HG03039 (cell line): ENCODE measurements at regions not wholly inside any gene's neighbourhood (a gene's known extent, or its start where the extent isn't known, plus 50 kb on each side); places are given as distances from the start of the nearest gene placed in this dataset.
"Not testable (repeated sequence)": the region's sequence is repeated elsewhere in the genome, so short reads cannot be mapped to it uniquely, and the experiment has no call there.

Source experiments
- ATAC-seq: cut with Tn5 transposase; IDR thresholded peaks from one replicate; pipeline ENCODE4 v1.9.1; 2021; ENCODE audit warnings: mild to moderate bottlenecking, moderate library complexity; ENCODE audit not compliant: unreplicated experiment

DNA sequence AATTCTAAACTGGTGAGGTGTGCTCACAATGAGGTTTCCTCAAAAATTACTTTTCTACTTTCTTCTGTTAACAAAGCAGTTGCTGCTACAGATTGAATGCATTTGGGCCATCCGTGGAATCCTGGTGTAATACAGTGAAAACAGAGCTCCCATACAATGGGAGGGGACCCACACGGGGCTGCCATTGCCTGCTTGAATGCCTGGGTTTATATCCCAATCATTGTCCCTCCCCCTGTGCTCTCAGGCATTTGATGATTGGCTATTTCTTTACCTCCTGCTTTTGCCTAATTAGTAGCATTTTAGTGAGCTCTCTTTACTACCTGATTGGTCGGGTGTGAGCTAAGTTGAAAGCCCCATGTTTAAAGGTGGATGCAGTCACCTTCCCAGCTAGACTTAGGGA, 52.9 kb upstream of the CSF1 start:
- ATAC-seq = not testable (repeated sequence)

GRCh38 chr1:109855986-109856385, 54.7 kb upstream of the CSF1 start:
- not testable (repeated sequence) for ATAC-seq

GRCh38 chr1:109853972-109854371, 56.7 kb upstream of the CSF1 start:
- not testable (repeated sequence) for ATAC-seq

- not testable (repeated sequence) for ATAC-seq
Measured at GRCh38 chr1:109852221-109853015, 58.2 kb upstream of the CSF1 start.

DNA sequence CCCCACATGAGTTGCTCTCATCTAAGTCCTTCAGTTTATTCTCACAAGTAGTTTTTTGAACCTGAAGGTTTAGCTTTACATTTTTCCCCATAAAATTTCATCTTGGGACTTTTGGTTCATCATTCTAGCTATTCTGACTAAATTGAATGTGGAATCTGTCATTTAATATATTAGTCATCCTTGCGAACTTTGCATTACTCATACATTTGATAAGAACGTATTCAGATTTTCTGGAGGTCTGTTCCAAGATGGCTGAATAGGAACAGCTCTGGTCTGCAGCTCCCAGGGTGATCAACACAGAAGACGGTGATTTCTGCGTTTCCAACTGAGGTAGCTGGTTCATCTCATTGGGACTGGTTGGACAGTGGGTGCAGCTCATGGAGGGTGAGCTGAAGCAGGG, 59.8 kb upstream of the CSF1 start:
- no peak for ATAC-seq

DNA sequence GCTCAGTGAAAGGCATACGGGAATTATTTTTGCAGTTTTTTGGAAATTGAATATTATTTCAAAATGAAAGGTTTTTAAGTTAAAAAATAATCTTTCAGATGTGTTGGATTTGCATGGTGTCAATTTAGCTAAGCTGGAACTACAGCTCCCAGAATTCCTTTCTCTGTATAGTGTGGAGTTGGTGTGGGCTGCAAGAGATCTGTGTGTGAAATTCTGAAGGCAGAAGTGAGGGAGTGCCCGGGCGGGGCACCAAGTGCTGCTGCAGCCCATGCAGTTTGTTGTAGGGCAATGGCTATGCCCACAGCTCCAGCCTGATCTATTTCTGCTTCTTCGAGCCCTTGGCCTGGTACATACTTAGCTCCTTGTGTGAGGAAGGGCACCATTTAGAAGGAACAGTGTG, 60.5 kb upstream of the CSF1 start:
- ATAC-seq = no peak

GRCh38 chr1:109849655-109850054, 61.0 kb upstream of the CSF1 start:
- no peak for ATAC-seq

- no peak for ATAC-seq
Measured at GRCh38 chr1:109847251-109847650, 63.4 kb upstream of the CSF1 start.

DNA sequence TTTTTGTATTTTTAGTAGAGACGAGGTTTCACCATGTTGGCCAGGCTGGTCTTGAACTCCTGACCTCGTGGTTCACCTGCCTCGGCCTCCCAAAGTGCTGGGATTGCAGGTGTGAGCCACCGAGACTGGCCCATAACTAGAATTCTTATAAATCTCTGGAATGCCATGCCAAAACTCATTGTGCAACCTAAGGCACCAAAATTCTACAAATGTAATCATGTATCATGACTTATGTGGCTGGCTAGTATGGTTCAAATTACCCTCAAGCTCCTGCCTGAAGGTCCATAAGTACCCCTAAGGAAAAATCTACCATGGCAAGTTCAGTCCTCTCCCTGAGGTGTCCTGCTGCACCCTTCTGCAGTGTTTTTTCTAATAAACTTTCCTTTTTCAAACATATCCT, 63.8 kb upstream of the CSF1 start:
- ATAC-seq = no peak

DNA sequence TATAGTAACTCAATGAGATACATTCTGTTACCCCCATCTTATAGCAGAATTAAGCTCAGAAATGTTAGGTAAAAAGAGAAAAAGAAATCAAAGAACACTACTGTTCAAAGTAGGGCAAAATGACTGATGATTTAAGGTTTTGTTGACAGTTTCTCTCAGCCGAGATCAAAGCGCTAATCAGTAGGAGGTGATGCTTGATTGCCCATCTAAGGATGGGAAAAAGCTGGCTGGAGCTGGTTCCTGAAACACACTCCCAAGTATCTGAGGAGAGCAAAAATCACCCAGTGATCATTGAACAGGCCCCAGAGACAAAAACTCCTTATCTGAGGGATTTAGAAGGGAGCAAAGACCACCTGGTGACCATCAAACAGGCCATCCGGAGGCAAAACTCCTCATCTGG, 64.5 kb upstream of the CSF1 start:
- no peak for ATAC-seq

DNA sequence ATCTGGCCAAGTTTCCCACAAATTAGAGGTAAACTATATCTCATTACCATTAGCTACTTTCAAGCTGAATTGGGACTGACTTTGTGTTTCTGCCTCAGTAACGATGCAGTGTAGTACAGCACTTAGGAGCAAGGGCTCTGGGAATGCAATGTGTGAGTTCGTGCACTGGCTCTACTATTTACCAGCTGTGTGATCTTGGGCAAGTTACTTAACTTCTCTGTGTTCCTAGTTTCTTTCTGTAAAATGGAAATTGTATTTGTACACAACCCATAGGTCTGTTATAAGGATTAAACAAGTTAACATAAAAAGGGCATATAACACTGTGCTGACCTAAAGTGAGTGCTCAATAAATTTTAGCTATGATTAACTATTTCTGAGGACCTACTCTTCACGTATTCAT, 65.0 kb upstream of the CSF1 start:
- ATAC-seq = no peak

DNA sequence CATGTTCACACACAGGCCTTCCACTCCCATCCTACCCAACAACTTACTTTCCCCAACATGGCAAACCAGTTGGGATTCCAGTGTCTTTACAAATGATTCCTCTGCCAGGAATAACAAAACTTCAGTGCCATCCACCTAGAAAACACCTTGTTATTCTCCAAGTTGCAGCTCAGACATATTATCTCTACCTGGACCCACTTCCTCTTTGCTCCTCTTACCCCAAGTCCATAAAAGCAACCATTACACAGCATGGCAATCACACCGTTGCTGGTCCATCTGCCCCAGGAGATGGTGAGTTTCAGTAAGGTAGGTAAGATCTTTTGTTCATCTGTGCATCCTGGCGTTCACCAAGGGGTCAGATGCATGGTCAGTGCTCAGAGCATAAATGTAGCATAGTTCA, 66.0 kb upstream of the CSF1 start:
- ATAC-seq = no peak

DNA sequence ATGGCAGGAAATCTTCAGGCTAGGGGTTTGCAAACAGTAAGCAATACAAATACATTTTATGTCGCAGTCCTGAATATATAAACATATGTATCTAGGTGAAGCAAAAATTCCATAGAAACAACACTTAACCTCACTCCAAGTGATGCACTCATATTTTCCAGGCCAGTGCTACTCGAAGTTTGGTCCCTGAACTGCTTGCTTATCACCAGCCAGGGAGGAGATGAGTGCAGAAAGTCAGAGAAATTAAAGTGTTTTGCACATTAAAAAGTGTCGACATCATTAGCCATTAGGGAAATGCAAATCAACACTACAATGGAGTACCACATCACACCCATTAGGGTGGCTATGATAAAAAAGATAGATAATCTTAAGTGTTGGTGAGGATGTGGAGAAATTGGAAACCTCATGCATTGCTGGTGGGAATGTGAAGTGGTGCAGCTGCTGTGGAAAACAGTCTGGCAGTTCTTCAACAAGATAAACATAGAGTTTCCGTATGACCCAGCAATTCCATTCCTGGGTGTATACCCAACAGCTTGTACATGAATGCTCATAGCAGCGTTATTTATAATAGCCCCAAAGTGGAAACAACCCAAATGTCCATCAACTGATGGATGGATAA, 70.5 kb upstream of the CSF1 start:
- no peak for ATAC-seq

DNA sequence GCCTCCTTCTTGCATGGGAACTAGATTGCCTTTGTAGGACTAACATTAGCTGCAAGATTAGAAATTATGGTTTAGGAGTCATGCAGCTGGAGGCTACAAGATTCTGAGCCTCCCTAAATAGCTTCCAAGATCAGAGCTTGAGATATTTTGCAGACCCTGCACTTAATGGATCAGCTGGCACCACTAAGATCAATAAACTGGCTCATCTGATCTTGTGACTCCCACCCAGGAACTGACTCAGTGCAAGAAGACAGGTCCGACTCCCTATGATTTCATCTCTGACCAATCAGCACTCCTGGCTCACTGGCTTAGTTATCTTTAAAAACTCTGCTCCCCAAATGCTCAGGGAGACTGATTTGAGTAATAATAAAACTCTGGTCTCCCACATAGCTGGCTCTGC, 71.4 kb upstream of the CSF1 start:
- not testable (repeated sequence) for ATAC-seq

GRCh38 chr1:109838838-109839240, 71.8 kb upstream of the CSF1 start:
- ATAC-seq = no peak

DNA sequence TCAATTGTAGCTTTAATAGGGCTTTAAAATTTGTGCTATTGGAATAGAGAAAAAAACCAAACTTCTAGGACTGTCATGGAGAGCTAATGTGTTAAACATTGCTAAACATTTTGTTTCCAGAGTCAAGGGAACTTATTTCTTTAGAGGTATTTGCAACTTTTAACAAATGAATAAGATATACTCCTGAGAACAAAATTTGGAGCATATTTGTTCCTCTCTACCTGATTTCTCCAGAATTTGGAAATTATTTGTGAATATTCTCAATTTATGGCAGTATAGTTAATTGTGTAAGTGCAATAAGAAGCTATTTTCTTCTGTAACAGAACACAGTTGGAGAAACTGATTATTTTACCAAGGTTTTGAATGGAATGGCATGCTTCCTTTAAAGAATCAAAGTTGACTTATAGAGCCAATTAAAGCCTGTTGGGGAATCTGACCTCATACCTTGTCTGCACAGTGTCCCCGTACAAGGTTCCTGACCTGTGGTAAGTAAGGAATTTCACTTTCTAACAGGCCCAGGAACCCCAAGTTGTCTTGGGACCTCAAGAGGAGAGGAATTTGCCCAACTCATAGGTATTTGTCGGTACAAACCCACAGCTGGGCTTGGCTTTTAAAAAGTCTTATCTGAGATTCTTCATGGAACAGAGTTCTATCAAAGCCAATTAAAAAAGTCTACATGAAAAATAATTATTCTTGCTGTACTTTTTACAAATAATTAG, 72.6 kb upstream of the CSF1 start:
- no peak for ATAC-seq

- not testable (repeated sequence) for ATAC-seq
Measured at GRCh38 chr1:109835645-109836044, 71.9 kb upstream of the EPS8L3 start.

GRCh38 chr1:109834951-109835350, 71.2 kb upstream of the EPS8L3 start:
- no peak for ATAC-seq

- no peak for ATAC-seq
Measured at GRCh38 chr1:109832945-109833344, 69.2 kb upstream of the EPS8L3 start.

GRCh38 chr1:109828756-109829505, 65.2 kb upstream of the EPS8L3 start:
- ATAC-seq = no peak

- no peak for ATAC-seq
Measured at GRCh38 chr1:109827986-109828385, 64.3 kb upstream of the EPS8L3 start.
